Thoracic aorta (tissue), 2 donors: ENCODE measurements at regions not wholly inside any gene's neighbourhood (a gene's known extent, or its start where the extent isn't known, plus 50 kb on each side); places are given as distances from the start of the nearest gene placed in this dataset.

ENCODE experiments used
- ATAC-seq: fragments of 150-250 bp; one replicate; pipeline ENCODE4 v1.8.0; 2017; ENCODE audit warnings: low read depth; ENCODE audit not compliant: insufficient number of reproducible peaks, low FRiP score
- DNase-seq: peaks from one replicate; pipeline ENCODE4 v3.0.0-alpha.2; 2020; ENCODE audit warnings: low spot score
- H3K27ac ChIP-seq, 2 donors: fragments of 200-600 bp; sonication (generic); 1 replicate in 1 of 2; 2 replicates in 1 of 2; pipeline ENCODE4 v1.5.1; 2016; ENCODE audit warnings: mild to moderate bottlenecking in 2 of 2, moderate library complexity in 2 of 2
- H3K27me3 ChIP-seq: fragments of 200-600 bp; sonication (generic); replicated peaks from 2 replicates; pipeline ENCODE4 v1.6.0; 2016; ENCODE audit warnings: mild to moderate bottlenecking; ENCODE audit not compliant: insufficient read depth
- H3K36me3 ChIP-seq: fragments of 200-600 bp; sonication (generic); one replicate; pipeline ENCODE4 v1.5.1; 2016
- H3K4me1 ChIP-seq, 2 donors: fragments of 200-600 bp; sonication (generic); 1 replicate in 1 of 2; 2 replicates in 1 of 2; pipeline versions ENCODE4 v1.5.1 to v1.6.0; 2016; ENCODE audit warnings: low read depth in 2 of 2, mild to moderate bottlenecking in 1 of 2; ENCODE audit not compliant: control insufficient read depth in 1 of 2
- H3K4me3 ChIP-seq: fragments of 200-600 bp; sonication (generic); 2 replicates; pipeline ENCODE4 v1.5.1; 2016; ENCODE audit warnings: mild to moderate bottlenecking
- H3K9me3 ChIP-seq: fragments of 200-600 bp; sonication (generic); 2 replicates; pipeline ENCODE4 v1.5.1; 2016
- TF ChIP-seq, protein P1 (sequence below): fragments of 200-600 bp; sonication (generic); IDR thresholded peaks from one replicate; pipeline ENCODE4 v1.5.1; 2019; ENCODE audit warnings: antibody characterized with exemption

DNA sequence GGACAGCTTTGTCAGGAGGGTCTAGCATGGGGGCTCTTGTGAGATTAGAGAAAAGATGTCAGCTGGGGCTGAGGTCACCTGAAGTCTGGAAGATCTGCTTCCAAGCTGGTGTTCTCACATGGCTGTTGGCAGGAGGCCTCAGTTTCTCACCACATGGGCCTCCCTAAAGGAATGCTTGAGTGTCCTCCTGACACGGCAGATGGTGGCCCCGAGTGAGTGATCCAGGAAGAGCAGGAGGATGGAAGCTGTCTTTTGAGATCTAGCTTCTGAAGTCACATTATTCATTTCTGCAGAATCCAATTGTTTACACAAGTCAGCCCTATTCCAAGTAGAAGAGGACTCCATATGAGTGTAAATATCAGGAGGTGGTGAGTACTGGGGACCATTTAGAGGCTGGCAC, 344.0 kb upstream of the PROK2 start:
- H3K9me3 ChIP-seq: no peaks in the 10 kb centered on the region
- peaks cover 15 to 49% of the 10 kb centered on the region in 2 donors for H3K4me1 ChIP-seq
- H3K4me3 ChIP-seq: no peak overlapping the region
- no peaks in the 10 kb centered on the region for H3K36me3 ChIP-seq
- TF ChIP-seq, protein P1, sequence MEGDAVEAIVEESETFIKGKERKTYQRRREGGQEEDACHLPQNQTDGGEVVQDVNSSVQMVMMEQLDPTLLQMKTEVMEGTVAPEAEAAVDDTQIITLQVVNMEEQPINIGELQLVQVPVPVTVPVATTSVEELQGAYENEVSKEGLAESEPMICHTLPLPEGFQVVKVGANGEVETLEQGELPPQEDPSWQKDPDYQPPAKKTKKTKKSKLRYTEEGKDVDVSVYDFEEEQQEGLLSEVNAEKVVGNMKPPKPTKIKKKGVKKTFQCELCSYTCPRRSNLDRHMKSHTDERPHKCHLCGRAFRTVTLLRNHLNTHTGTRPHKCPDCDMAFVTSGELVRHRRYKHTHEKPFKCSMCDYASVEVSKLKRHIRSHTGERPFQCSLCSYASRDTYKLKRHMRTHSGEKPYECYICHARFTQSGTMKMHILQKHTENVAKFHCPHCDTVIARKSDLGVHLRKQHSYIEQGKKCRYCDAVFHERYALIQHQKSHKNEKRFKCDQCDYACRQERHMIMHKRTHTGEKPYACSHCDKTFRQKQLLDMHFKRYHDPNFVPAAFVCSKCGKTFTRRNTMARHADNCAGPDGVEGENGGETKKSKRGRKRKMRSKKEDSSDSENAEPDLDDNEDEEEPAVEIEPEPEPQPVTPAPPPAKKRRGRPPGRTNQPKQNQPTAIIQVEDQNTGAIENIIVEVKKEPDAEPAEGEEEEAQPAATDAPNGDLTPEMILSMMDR: no peak
- DNase-seq (no peak), ATAC-seq (no peak)
- H3K27ac ChIP-seq: peak overlapping the region; percentile 48
- H3K27me3 ChIP-seq: no peaks in the 10 kb centered on the region

DNA sequence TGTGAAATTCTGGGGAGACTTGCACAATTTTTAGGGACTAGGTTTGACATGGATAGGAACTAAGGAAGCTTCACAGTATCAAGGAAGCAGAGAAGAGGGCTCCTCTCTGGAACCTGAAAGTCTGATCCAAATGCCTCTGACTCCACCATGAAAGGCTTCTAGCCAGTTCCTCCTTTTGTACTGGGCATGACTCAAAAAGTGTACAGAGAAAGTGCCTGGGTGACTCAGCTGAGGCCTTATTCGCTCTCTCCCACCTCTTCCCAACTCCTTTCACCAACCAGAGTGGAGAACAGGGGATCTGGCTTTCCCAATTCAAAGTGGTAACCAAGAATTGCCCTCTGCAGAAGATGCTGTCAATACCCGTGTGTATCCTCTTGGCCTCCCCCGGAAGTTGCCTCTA, 342.9 kb upstream of the PROK2 start:
- ATAC-seq: no peak
- H3K27me3 ChIP-seq: no peaks in the 10 kb centered on the region
- TF ChIP-seq, protein P1: no peak

DNA sequence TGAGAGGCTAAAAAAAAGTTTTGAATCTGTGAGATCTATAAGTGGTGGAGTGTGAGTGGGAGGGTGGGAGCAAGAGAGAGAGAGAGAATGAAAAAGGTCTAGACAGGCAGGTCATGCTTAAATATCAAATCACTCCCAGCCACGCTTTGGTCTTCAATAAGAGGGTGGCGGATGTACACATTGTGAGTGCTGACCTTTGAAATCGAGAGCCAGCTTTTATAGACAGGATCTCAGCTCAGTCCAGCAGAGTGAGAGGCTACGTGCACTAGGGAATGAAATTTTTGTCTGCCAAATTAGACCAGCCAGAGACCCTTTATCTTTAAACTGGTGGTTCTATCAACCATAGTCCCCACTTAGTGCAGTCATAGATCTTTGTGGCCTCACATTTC, 342.3 kb upstream of the PROK2 start:
- no peaks in the 10 kb centered on the region for H3K36me3 ChIP-seq
- no peak overlapping the region for H3K4me3 ChIP-seq
- ATAC-seq (no peak), DNase-seq (no peak)
- no peaks in the 10 kb centered on the region for H3K9me3 ChIP-seq
- H3K4me1 ChIP-seq: peaks cover 15 to 61% of the 10 kb centered on the region in 2 donors
- H3K27ac ChIP-seq: no peak overlapping the region
- TF ChIP-seq, protein P1: no peak
- H3K27me3 ChIP-seq: no peaks in the 10 kb centered on the region

More for the DNA sequence above, 342.9 kb upstream of the PROK2 start:
- no peaks in the 10 kb centered on the region for H3K36me3 ChIP-seq
- no peaks in the 10 kb centered on the region for H3K9me3 ChIP-seq
- DNase-seq: no peak
- no peak overlapping the region for H3K4me3 ChIP-seq
- peaks cover 15 to 60% of the 10 kb centered on the region in 2 donors for H3K4me1 ChIP-seq
- H3K27ac ChIP-seq: peak overlapping the region in 1 of 2 donors; percentile 18

DNA sequence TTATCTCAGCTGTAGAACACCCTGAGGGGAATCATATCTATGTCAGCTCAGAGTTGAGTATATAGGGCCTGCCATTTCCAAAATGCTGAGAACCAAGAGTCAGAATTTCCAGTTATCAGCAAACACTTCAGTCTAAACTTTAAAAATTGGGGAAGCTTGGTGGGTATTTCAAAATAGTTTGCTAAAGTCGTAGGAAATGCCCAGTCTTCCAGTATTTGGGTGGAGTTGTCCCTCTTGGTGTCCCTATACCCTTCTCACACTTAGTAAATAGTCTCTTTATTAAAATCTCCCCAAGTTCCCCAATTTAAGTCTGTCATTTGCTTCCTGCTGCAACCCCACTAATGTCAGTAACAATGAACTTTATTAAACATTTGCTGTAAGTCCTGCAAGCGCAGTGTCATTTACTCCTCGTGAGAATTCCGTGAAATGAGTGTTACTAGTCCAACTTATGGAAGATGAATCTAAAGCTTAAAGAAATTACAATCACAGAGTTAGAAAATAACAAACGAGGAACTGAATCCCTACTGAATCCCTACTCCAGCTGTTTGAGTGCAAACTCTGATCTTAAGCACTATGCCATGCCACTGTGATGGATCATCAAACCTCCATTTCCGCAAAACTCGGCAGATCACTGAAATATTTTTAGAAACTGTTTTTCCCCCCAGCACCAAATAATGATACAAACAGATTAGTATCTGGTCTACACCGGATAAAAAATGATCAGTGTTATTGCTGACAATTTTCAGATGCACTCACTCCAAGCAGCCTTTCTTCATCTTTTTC, 341.7 kb upstream of the PROK2 start:
- TF ChIP-seq, protein P1: no peak
- no peak overlapping the region for H3K27ac ChIP-seq
- no peaks in the 10 kb centered on the region for H3K27me3 ChIP-seq
- no peaks in the 10 kb centered on the region for H3K9me3 ChIP-seq
- H3K4me3 ChIP-seq: no peak overlapping the region
- DNase-seq: no peak
- no peak for ATAC-seq
- H3K4me1 ChIP-seq: peaks cover 15 to 64% of the 10 kb centered on the region in 2 donors
- H3K36me3 ChIP-seq: no peaks in the 10 kb centered on the region

DNA sequence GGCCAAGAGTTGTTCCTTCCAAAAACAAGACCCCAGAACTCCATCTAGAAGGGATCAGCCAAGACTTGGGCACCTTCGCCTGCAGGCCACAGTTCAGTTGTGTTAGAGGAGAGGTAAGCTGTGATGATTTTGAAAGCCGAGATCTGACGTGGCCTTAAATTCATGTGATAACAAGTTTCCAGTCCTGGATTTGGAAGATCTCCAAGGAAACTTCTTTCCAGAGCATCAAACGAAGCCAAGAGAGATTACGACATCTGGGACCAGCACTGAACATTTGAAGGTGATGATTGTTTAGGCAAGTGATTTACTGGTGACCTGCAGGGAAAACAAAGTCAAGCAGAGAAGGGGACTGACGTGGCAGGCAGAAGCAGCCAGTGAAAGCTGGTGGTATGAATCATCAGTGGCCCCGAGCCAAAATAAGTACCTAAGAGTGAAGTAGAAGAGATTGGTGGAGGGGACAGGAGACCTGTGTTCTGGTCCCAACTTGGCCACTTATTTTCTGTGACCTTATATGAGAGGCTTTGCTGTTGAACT, 339.0 kb upstream of the PROK2 start:
- TF ChIP-seq, protein P1: no peak
- H3K36me3 ChIP-seq: no peaks in the 10 kb centered on the region
- H3K4me3 ChIP-seq: no peak overlapping the region
- DNase-seq (peak; percentile 82), ATAC-seq (peak; percentile 94)
- H3K9me3 ChIP-seq: no peaks in the 10 kb centered on the region
- peaks cover 13 to 50% of the 10 kb centered on the region in 2 donors for H3K4me1 ChIP-seq
- no peaks in the 10 kb centered on the region for H3K27me3 ChIP-seq
- peak overlapping the region in 1 of 2 donors; percentile 34 for H3K27ac ChIP-seq
